ENCODE measurements at regions not wholly inside any gene's neighbourhood (a gene's known extent, or its start where the extent isn't known, plus 50 kb on each side); places are given as distances from the start of the nearest gene placed in this dataset.
A peak's percentile ranks its signal among the peaks of the same experiment; 100 is the strongest.

- Mint-ChIP-seq H3K27me3 (ENCODE audit: insufficient read depth, low read depth, poor library complexity) (peaks cover 2% of the 10 kb centered on the region), H3K36me3 (ENCODE audit: low read depth) (no peaks in the 10 kb centered on the region; the same call in 2 of the 3 replicates), H3K9me3 (no peaks in the 10 kb centered on the region), H3K4me1 (peaks cover 5% of the 10 kb centered on the region; the same call in 1 of the 3 replicates), H3K27ac (no peak overlapping the region), H3K4me3 (no peak overlapping the region)
- no peak for TF ChIP-seq ZNF114 (CRISPR knock-in tag; IDR thresholded peaks at IDR 0.05)
- TF ChIP-seq ETS1 (IDR thresholded peaks at IDR 0.05): no peak
- no peak for TF ChIP-seq STAT1 (IDR thresholded peaks at IDR 0.05; ENCODE audit: unreplicated experiment)
- no peak for TF ChIP-seq CREB1 (CRISPR knock-in tag; IDR thresholded peaks at IDR 0.05; ENCODE audit: low read depth)
- TF ChIP-seq CTCF (conservative IDR thresholded peaks at IDR 0.05; ENCODE audit: low read depth in 2 of 2): no peak
- no peak for TF ChIP-seq POLR2AphosphoS5 (IDR thresholded peaks at IDR 0.05; ENCODE audit: low read depth)
- no peak for TF ChIP-seq ZNF331 (CRISPR knock-in tag; IDR thresholded peaks at IDR 0.05; ENCODE audit: low read depth)
- no peak for TF ChIP-seq JUNB (IDR thresholded peaks at IDR 0.05; ENCODE audit: unreplicated experiment)
- no peak for TF ChIP-seq NANOG (IDR thresholded peaks at IDR 0.05; ENCODE audit: borderline replicate concordance)
- TF ChIP-seq, protein P1, sequence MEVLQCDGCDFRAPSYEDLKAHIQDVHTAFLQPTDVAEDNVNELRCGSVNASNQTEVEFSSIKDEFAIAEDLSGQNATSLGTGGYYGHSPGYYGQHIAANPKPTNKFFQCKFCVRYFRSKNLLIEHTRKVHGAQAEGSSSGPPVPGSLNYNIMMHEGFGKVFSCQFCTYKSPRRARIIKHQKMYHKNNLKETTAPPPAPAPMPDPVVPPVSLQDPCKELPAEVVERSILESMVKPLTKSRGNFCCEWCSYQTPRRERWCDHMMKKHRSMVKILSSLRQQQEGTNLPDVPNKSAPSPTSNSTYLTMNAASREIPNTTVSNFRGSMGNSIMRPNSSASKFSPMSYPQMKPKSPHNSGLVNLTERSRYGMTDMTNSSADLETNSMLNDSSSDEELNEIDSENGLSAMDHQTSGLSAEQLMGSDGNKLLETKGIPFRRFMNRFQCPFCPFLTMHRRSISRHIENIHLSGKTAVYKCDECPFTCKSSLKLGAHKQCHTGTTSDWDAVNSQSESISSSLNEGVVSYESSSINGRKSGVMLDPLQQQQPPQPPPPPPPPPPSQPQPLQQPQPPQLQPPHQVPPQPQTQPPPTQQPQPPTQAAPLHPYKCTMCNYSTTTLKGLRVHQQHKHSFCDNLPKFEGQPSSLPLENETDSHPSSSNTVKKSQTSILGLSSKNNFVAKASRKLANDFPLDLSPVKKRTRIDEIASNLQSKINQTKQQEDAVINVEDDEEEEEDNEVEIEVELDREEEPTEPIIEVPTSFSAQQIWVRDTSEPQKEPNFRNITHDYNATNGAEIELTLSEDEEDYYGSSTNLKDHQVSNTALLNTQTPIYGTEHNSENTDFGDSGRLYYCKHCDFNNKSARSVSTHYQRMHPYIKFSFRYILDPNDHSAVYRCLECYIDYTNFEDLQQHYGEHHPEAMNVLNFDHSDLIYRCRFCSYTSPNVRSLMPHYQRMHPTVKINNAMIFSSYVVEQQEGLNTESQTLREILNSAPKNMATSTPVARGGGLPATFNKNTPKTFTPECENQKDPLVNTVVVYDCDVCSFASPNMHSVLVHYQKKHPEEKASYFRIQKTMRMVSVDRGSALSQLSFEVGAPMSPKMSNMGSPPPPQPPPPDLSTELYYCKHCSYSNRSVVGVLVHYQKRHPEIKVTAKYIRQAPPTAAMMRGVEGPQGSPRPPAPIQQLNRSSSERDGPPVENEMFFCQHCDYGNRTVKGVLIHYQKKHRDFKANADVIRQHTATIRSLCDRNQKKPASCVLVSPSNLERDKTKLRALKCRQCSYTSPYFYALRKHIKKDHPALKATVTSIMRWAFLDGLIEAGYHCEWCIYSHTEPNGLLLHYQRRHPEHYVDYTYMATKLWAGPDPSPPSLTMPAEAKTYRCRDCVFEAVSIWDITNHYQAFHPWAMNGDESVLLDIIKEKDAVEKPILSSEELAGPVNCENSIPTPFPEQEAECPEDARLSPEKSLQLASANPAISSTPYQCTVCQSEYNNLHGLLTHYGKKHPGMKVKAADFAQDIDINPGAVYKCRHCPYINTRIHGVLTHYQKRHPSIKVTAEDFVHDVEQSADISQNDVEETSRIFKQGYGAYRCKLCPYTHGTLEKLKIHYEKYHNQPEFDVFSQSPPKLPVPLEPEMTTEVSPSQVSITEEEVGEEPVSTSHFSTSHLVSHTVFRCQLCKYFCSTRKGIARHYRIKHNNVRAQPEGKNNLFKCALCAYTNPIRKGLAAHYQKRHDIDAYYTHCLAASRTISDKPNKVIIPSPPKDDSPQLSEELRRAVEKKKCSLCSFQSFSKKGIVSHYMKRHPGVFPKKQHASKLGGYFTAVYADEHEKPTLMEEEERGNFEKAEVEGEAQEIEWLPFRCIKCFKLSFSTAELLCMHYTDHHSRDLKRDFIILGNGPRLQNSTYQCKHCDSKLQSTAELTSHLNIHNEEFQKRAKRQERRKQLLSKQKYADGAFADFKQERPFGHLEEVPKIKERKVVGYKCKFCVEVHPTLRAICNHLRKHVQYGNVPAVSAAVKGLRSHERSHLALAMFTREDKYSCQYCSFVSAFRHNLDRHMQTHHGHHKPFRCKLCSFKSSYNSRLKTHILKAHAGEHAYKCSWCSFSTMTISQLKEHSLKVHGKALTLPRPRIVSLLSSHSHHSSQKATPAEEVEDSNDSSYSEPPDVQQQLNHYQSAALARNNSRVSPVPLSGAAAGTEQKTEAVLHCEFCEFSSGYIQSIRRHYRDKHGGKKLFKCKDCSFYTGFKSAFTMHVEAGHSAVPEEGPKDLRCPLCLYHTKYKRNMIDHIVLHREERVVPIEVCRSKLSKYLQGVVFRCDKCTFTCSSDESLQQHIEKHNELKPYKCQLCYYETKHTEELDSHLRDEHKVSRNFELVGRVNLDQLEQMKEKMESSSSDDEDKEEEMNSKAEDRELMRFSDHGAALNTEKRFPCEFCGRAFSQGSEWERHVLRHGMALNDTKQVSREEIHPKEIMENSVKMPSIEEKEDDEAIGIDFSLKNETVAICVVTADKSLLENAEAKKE (CRISPR knock-in tag; IDR thresholded peaks at IDR 0.05): no peak
- TF ChIP-seq, protein P2, sequence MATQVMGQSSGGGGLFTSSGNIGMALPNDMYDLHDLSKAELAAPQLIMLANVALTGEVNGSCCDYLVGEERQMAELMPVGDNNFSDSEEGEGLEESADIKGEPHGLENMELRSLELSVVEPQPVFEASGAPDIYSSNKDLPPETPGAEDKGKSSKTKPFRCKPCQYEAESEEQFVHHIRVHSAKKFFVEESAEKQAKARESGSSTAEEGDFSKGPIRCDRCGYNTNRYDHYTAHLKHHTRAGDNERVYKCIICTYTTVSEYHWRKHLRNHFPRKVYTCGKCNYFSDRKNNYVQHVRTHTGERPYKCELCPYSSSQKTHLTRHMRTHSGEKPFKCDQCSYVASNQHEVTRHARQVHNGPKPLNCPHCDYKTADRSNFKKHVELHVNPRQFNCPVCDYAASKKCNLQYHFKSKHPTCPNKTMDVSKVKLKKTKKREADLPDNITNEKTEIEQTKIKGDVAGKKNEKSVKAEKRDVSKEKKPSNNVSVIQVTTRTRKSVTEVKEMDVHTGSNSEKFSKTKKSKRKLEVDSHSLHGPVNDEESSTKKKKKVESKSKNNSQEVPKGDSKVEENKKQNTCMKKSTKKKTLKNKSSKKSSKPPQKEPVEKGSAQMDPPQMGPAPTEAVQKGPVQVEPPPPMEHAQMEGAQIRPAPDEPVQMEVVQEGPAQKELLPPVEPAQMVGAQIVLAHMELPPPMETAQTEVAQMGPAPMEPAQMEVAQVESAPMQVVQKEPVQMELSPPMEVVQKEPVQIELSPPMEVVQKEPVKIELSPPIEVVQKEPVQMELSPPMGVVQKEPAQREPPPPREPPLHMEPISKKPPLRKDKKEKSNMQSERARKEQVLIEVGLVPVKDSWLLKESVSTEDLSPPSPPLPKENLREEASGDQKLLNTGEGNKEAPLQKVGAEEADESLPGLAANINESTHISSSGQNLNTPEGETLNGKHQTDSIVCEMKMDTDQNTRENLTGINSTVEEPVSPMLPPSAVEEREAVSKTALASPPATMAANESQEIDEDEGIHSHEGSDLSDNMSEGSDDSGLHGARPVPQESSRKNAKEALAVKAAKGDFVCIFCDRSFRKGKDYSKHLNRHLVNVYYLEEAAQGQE (IDR thresholded peaks at IDR 0.05; ENCODE audit: unreplicated experiment): no peak
- no peak for TF ChIP-seq EZH2phosphoT487 (IDR thresholded peaks at IDR 0.05; ENCODE audit: unreplicated experiment)
- TF ChIP-seq EZH2 (IDR thresholded peaks at IDR 0.05; ENCODE audit: low read depth, unreplicated experiment): no peak
- no peak overlapping the region for H3K27ac ChIP-seq (ENCODE audit: low read depth)
- DNase-seq (ENCODE audit: low spot score) (no peak), ATAC-seq (peak; percentile 43)
- H3K9me2 ChIP-seq (ENCODE audit: insufficient read depth): no peaks in the 10 kb centered on the region
- no peaks in the 10 kb centered on the region; the same call in none of the 2 replicates for H4K20me1 ChIP-seq (replicated peaks; ENCODE audit: insufficient read depth)
- H3K4me3 ChIP-seq: no peak overlapping the region
- no peaks in the 10 kb centered on the region for H3K79me2 ChIP-seq (replicated peaks; ENCODE audit: insufficient read depth)
- no peaks in the 10 kb centered on the region for H3K4me1 ChIP-seq (ENCODE audit: insufficient read depth)
- H3K36me3 ChIP-seq (ENCODE audit: insufficient read depth): no peaks in the 10 kb centered on the region
- H3K27me3 ChIP-seq (ENCODE audit: insufficient read depth): no peaks in the 10 kb centered on the region
- no peak overlapping the region for H2AFZ ChIP-seq
- H3K4me2 ChIP-seq: no peak overlapping the region
- no peaks in the 10 kb centered on the region for H3F3A ChIP-seq (replicated peaks; ENCODE audit: low read depth)
These were observed 105.3 kb upstream of the SMURF2 start for GRCh38 chr17:64767269-64767997.

All from GM23338 (cell line).